ENCODE measurements at regions not wholly inside any gene's neighbourhood (a gene's known extent, or its start where the extent isn't known, plus 50 kb on each side); places are given as distances from the start of the nearest gene placed in this dataset.

DNA sequence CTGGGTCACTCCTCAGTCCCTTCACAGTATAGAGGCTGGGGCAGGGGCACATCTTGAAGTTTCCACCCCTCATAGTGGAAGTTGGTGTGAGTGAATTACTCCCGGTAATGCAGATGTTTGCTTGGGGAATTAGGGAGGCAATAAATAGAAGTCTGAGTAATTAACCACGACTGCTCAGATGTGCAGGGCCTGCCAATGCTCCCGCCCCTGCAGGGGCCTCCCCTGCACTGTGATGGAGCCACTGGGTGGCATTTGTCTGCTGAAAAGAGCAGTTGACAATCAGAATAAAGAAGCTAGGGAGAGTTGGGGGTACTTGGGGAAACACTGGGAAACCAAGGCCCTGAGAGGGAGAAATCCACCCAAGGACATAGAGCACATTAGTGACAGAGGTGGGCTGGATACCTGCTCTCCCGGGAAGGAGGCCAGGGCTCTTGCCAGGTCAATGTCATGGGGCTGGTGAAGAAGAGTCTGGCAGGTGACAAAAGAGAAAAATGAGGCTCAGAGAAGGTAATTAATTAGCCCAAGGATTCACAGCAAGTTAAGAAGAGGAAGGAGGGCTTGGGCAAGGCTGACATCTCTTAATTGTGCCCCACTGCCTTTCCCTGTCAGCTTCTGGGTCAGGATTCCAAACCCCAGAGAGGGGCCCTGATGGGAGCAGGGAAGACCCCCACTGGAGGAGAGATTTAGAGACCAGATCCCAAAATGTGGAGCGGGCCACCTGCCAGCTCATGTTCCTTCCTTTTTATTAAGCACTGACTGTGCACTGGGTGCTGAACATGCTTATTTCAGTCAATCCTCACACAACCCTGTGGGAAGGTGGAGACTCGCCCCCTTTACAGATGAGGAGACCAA is 436.2 kb downstream of the MATN1 start:
- no peak for DNase-seq

DNA sequence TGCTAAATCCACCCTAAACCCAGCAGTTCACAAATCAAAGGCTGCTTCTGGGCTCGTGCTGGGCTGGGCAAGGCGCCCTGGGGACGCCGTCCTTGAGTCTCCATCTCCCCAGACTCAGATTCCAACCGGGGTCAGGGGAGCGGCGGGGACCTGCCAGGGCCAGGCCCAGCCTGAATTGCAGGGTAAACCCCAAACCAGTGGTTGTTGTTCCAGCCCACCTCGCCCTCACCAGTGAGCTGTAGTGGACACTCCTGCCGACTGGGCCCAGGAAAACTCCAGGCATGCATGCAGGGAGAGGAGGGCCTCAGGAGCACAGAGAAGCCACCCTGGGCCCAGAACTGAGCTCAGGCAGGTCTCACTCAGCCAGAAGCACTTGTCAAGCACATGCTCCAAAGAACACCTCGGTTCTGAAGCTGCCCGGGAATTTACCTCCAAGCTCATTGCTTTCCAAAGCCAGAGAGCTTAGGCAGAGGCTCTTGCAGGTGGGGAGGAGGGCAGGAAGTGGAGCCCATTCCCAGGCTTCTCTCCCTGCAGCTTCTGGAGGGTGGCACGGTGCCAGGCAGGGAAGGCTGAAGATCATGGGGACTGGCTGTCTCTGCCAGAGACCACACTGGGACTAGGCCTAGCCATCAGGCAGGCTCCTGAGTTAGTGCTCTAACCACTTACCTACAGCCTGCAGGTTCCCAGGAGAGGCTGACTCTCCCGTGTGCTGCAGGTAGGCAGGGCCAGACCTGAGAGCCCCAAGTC is 437.0 kb downstream of the MATN1 start:
- no peak for DNase-seq

GRCh38 chr1:30285501-30285932 is 437.9 kb downstream of the MATN1 start:
- no peak for DNase-seq

DNA sequence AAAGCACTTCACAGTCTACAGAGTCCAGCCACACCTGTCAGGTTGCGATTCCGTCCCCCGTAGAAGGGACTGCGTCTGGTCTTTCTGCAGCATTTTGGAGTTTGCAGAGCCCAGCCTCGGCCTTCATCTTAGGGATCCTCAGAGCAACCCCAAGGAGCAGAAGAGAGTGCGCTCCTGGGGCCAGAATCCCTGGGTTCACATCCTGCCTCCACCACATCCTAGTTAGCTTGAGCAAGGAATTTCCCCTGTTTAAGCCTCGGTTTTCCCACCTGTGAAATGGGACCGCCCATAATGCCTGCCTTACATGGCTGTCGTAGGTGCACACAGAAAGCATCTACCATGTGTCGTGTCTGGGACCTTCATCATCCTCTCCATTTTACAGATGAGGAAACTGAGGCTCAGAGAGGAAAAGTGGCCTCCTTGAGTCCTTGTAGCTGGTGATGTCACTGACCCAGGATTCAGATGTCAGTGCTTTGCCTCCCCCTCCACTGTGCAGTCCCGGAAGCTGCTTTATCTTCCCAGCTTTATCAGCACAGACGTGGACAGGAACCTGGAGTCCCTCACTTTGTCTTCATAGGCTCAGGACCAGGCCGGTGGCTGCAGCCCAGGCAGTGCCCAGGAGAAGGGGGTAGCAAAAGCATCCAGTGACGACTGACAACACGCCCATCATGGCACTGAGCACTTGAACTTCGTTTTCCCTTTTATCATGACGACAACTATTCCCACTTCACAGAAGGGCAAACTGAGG is 438.5 kb downstream of the MATN1 start:
- no peak for DNase-seq

- no peak for DNase-seq
These were observed 439.2 kb downstream of the MATN1 start for GRCh38 chr1:30284226-30284625.

GRCh38 chr1:30283199-30283962 is 440.0 kb downstream of the MATN1 start:
- no peak for DNase-seq

DNA sequence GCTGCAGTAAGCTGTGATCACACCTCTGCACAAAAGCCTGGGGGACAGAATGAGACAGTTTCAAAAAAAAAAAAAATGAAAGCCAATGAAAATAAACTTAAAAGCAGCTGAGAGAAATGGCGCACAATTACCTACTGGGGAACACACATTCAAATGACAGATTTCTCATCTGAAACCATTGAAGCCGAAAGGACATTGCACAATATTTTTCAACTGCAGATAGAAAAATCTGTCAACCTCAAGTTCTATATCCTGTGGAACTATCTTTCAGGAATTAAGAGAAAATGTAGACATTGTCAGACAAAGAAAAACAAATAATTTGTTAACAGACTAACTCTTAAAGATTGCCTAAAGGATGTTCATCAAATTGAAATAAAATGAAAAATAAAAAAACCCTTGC is 442.8 kb downstream of the MATN1 start:
- no peak for DNase-seq

GRCh38 chr1:30277911-30278310 is 445.5 kb downstream of the MATN1 start:
- no peak for DNase-seq

GRCh38 chr1:30277415-30277814 is 446.0 kb downstream of the MATN1 start:
- no peak for DNase-seq

GRCh38 chr1:30275926-30276764 is 447.2 kb downstream of the MATN1 start:
- no peak for DNase-seq

DNA sequence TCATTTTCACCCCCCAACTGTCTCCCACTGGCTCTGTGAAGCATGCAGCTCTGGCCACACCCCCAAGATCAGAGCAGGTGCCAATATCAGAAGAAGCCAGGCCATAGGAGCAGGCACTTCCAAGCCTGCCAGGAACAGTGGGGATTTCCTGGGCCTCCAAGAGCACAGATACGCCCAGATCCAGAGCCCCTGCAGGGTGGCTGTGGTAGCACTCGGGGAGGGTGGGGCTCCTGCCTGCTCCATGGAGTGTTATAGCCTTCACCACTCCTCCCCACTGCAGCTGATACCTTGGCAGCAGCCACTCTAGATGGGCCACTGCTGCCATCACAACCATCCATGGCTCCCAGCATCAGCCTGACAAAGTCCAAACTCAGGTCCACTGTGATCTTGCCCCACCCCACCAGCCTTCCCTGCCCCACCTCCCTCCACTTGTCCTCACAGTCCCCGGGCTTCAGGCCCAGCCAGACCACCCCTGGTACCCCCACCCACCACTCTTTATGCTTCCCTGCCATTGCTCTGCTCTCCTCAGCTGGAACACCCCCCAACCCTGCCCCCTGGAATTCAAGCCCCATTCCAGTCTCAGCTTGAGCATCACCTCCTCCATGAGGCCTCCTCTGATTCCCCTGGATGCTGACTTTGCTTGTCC is 448.3 kb downstream of the MATN1 start:
- DNase-seq, result no peak

DNA sequence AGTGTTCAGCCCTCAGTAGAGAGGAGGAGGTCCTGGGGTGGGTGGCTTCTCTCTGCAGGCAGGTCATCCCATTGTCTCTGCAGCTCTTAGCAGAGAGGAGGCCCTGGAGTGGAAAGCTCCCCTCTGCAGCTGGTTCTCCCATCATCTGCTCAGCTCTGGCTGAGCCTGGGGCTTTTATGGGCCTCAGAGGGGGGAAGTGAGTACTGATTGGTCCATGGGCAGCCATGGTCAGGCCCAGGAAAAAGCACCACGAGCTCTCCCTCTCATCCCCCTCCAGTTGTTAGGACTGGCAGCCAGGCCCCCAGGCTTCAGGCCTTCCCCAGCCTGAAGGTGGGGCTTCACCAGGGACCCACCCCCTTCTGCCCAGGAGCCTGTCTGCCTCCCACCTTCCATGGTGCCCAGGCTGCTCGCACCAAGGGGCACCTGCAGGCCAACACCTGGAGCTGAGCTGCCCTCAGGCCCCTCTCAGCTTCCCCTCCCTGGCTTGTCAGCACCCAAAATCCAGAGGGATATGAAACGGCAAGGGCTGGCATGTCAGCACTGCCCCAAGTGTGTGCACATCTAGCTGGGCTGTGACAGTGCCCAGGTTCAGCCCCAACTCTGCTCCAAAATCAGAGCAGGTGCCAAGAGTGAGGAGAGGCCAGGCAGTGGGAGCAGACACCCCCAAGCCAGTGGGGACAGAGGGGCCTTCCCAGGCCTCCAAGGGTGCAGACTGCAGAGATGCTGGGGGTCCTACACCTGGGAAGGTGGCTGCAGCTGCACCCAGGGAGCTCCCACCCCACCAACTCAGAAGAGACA is 449.0 kb downstream of the MATN1 start:
- DNase-seq, result no peak

DNA sequence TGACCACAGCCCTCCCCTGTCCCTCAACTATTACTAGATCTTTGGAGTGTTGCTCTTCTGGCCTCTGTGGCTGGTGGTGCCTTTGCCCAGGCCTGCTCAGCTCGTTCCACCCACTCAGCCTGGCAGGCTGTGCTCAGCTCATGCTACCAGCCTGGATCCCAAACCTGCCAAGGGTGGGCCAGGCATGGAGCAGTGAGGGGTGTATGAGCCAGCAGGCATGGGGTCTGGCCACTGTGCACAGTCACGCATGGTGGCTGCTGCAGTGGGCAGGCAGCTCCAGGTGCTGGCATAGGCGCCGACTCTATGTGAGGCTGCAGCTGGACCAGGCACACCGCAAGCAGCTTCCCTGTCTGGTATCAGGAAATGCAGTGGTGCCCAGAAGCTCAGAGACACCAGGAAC is 449.9 kb downstream of the MATN1 start:
- DNase-seq, result no peak

- no peak for DNase-seq
These were observed 450.4 kb downstream of the MATN1 start for GRCh38 chr1:30273021-30273325.

- DNase-seq, result no peak
These were observed 450.9 kb downstream of the MATN1 start for GRCh38 chr1:30272277-30273020.

GRCh38 chr1:30271401-30272276 is 451.7 kb downstream of the MATN1 start:
- no peak for DNase-seq

DNA sequence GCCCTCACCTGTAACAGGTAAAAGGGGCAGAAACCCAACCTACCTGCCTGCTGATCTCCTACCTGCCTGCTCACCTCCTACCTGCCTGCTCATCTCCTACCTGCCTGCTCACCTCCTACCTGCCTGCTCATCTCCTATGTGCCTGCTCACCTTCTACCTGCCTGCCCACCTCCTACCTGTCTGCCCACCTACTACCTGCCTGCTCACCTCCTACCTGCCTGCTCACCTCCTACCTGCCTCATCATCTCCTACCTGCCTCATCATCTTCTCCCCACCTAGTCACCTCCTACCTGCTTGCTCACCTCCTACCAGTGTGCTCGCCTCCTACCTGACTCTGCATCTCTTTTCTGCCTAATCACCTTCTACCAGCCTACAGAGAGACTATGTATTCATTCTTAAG is 452.9 kb downstream of the MATN1 start:
- no peak for DNase-seq

Measured in skin of body (tissue), 1 donor.